ENCODE measurements at regions not wholly inside any gene's neighbourhood (a gene's known extent, or its start where the extent isn't known, plus 50 kb on each side); places are given as distances from the start of the nearest gene placed in this dataset.

DNA sequence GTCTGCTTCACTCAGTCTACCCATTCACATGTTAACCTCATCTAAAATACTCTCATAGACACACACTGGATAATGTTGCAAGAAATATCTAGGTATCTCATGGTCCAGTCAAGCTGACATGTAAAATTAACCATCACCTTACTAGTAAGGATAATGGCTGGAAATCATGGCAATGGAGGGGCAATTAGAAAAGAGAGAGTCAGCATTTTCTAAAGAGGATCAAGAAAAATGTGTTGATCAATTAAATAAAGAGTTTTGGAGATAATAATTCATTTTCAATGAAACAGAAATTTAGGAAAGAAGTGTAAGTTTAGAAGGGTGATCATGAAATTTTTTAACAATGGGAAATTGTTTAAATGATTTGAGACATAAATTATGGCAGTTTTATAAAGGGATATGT is 1914.1 kb upstream of the IGFBP7 start:
- Mint-ChIP-seq H3K4me3 (no peak overlapping the region), H3K4me1 (no peaks in the 10 kb centered on the region), H3K36me3 (peaks cover 6% of the 10 kb centered on the region), H3K27me3 (ENCODE audit: low read depth) (no peaks in the 10 kb centered on the region), H3K27ac (no peak overlapping the region), H3K9me3 (peaks cover 17% of the 10 kb centered on the region)
- TF ChIP-seq, protein P1, sequence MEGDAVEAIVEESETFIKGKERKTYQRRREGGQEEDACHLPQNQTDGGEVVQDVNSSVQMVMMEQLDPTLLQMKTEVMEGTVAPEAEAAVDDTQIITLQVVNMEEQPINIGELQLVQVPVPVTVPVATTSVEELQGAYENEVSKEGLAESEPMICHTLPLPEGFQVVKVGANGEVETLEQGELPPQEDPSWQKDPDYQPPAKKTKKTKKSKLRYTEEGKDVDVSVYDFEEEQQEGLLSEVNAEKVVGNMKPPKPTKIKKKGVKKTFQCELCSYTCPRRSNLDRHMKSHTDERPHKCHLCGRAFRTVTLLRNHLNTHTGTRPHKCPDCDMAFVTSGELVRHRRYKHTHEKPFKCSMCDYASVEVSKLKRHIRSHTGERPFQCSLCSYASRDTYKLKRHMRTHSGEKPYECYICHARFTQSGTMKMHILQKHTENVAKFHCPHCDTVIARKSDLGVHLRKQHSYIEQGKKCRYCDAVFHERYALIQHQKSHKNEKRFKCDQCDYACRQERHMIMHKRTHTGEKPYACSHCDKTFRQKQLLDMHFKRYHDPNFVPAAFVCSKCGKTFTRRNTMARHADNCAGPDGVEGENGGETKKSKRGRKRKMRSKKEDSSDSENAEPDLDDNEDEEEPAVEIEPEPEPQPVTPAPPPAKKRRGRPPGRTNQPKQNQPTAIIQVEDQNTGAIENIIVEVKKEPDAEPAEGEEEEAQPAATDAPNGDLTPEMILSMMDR (IDR thresholded peaks at IDR 0.05; ENCODE audit: unreplicated experiment), result no peak
- no peak for DNase-seq (ENCODE audit: low spot score in 2 of 2, unreplicated experiment in 2 of 2)

DNA sequence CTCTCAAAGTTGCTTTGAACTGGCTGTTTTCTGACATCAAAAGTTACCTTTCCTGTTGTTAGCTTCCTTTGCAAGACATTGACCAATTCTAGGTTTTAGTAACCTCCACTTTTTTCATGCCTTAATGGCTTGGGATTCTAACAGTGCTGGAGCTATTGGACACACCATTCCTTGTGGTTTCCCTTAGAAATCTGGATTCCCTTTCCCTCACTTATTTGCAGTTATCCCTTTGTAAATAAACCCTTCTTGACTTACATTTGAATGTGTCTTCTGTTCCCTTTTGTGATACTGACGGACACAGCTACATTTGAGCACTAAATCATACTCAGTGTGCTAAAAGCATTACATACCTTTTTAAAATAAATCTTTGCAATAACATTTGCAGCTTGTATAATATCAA is 1927.6 kb upstream of the IGFBP7 start:
- no peak for DNase-seq (ENCODE audit: low spot score in 2 of 2, unreplicated experiment in 2 of 2)
- Mint-ChIP-seq H3K36me3 (no peaks in the 10 kb centered on the region), H3K4me1 (no peaks in the 10 kb centered on the region), H3K4me3 (no peak overlapping the region), H3K27me3 (ENCODE audit: low read depth) (no peaks in the 10 kb centered on the region), H3K27ac (no peak overlapping the region), H3K9me3 (peaks cover 4% of the 10 kb centered on the region)
- TF ChIP-seq, protein P1 (IDR thresholded peaks at IDR 0.05; ENCODE audit: unreplicated experiment), result no peak

DNA sequence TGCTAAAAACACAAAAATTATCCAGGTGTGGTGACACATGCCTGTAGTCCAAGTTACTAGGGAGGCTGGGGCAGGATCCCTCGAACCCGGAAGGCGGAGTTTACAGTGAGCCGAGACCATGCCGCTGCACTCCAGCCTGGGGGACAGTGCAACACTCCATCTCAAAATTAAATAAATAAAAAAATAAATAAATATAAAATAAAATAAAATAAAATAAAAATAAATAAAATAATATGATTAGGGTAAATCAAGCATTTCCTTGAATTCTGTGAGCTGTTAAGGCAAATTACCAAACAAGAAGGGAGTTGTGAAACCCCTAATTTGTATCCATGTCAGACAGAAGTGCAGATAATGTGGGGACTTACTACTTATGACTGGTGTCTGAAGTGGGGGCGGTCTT is 1928.9 kb upstream of the IGFBP7 start:
- TF ChIP-seq, protein P1 (IDR thresholded peaks at IDR 0.05; ENCODE audit: unreplicated experiment), result no peak
- H3K36me3 Mint-ChIP-seq, result no peaks in the 10 kb centered on the region
- no peak overlapping the region for H3K27ac Mint-ChIP-seq
- H3K4me1 Mint-ChIP-seq, result peaks cover 2% of the 10 kb centered on the region
- H3K9me3 Mint-ChIP-seq, result no peaks in the 10 kb centered on the region
- no peak overlapping the region for H3K4me3 Mint-ChIP-seq
- DNase-seq (ENCODE audit: low spot score in 2 of 2, unreplicated experiment in 2 of 2), result no peak
- no peaks in the 10 kb centered on the region for H3K27me3 Mint-ChIP-seq (ENCODE audit: low read depth)

DNA sequence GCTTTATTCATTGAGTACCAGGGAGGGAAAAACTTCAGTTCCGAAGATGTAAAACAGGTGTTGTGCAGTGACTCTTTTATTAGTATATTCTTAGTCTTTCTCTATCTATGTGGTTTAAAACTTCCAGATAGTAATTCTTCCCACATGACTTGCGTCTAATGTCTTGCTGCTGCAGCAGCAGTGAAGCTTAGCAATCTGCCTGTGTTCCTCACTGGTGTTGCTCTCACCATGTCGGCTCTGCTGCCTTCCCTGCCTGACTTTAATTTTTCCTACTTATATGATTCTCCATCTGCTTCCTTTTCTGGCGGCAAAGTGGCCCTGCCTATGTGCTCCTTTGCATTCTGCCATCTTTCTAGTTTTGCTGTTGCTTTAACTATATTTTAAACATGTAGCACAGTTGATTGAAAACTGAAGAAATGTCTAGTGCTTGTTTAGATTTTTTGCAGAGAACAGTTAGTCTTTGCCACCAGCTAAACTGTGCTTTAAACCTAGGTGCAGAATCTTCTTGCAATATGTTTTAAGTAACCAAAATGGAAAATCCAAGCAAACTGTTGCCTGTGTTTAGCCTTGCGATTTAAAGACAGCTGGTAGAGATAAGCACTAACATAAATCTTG is 1934.2 kb upstream of the IGFBP7 start:
- no peaks in the 10 kb centered on the region for H3K9me3 Mint-ChIP-seq
- no peak for DNase-seq (ENCODE audit: low spot score in 2 of 2, unreplicated experiment in 2 of 2)
- TF ChIP-seq, protein P1 (IDR thresholded peaks at IDR 0.05; ENCODE audit: unreplicated experiment), result no peak
- no peak overlapping the region for H3K4me3 Mint-ChIP-seq
- no peaks in the 10 kb centered on the region for H3K27me3 Mint-ChIP-seq (ENCODE audit: low read depth)
- peaks cover 12% of the 10 kb centered on the region for H3K4me1 Mint-ChIP-seq
- H3K36me3 Mint-ChIP-seq, result no peaks in the 10 kb centered on the region
- no peak overlapping the region for H3K27ac Mint-ChIP-seq

DNA sequence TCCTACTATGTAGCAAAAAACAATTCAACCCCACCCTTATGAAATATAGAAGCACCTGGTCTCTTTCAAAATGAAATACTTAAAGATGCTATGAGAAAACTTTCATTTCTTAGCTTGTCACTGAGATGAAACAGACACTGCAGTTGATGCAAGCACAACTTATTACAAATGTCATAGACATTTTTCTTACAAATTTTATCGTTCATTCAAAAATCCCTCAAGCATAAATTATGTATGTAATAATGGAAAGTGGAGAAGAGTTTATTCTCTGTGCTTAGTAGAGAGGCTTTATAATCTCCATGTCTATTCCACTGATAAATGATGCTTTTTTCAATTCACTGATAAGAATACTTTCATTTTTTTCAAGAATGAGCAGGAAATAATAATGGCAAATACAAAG is 1943.9 kb upstream of the IGFBP7 start:
- peaks cover 12% of the 10 kb centered on the region for H3K9me3 Mint-ChIP-seq
- no peaks in the 10 kb centered on the region for H3K27me3 Mint-ChIP-seq (ENCODE audit: low read depth)
- no peak overlapping the region for H3K4me3 Mint-ChIP-seq
- H3K4me1 Mint-ChIP-seq, result peaks cover 15% of the 10 kb centered on the region
- DNase-seq (ENCODE audit: low spot score in 2 of 2, unreplicated experiment in 2 of 2), result no peak
- TF ChIP-seq, protein P1 (IDR thresholded peaks at IDR 0.05; ENCODE audit: unreplicated experiment), result no peak
- H3K36me3 Mint-ChIP-seq, result no peaks in the 10 kb centered on the region
- H3K27ac Mint-ChIP-seq, result peak overlapping the region; percentile 56

DNA sequence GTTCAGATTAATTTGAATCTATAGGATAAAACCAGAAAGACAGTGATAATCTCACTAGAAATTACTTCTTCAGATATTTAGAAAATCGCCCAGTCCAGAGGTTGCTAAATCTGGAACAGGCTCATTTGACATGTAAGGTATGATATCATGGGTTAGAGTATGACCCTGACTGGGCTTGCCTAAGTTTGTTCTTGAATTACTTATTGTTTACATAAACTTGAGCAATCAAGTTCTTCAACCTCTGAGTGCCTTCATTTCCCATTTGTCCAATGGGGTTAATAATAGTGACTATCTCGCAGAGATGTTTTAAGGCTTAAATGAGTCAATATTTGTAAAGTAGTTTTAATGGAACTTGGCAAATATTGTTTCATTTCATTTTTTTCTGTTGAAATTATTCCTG is 1947.6 kb upstream of the IGFBP7 start:
- H3K36me3 Mint-ChIP-seq, result no peaks in the 10 kb centered on the region
- DNase-seq (ENCODE audit: low spot score in 2 of 2, unreplicated experiment in 2 of 2), result no peak

More for the DNA sequence above, 1947.6 kb upstream of the IGFBP7 start:
- H3K4me1 Mint-ChIP-seq, result peaks cover 25% of the 10 kb centered on the region
- H3K27me3 Mint-ChIP-seq (ENCODE audit: low read depth), result no peaks in the 10 kb centered on the region
- TF ChIP-seq, protein P1 (IDR thresholded peaks at IDR 0.05; ENCODE audit: unreplicated experiment), result no peak
- no peak overlapping the region for H3K27ac Mint-ChIP-seq
- H3K9me3 Mint-ChIP-seq, result peaks cover 6% of the 10 kb centered on the region
- H3K4me3 Mint-ChIP-seq, result no peak overlapping the region

Measured in mesothelial cell of epicardium (in vitro differentiated cells).